Fibroblast of villous mesenchyme (primary cell): ENCODE measurements at regions not wholly inside any gene's neighbourhood (a gene's known extent, or its start where the extent isn't known, plus 50 kb on each side); places are given as distances from the start of the nearest gene placed in this dataset.

Experiments used
- DNase-seq: peaks from one replicate; pipeline ENCODE4 v3.0.0-alpha.2; 2010; ENCODE audit warnings: low read depth
- H3K4me3 ChIP-seq: 2 replicates; pipeline ENCODE4 v1.5.1; 2011; ENCODE audit warnings: low read depth, mild to moderate bottlenecking, low read length
- TF ChIP-seq, protein P1 (sequence below): IDR thresholded peaks from 2 replicates; pipeline ENCODE4 v1.5.1; 2012; ENCODE audit warnings: low read depth, mild to moderate bottlenecking, low read length; ENCODE audit not compliant: insufficient read depth

DNA sequence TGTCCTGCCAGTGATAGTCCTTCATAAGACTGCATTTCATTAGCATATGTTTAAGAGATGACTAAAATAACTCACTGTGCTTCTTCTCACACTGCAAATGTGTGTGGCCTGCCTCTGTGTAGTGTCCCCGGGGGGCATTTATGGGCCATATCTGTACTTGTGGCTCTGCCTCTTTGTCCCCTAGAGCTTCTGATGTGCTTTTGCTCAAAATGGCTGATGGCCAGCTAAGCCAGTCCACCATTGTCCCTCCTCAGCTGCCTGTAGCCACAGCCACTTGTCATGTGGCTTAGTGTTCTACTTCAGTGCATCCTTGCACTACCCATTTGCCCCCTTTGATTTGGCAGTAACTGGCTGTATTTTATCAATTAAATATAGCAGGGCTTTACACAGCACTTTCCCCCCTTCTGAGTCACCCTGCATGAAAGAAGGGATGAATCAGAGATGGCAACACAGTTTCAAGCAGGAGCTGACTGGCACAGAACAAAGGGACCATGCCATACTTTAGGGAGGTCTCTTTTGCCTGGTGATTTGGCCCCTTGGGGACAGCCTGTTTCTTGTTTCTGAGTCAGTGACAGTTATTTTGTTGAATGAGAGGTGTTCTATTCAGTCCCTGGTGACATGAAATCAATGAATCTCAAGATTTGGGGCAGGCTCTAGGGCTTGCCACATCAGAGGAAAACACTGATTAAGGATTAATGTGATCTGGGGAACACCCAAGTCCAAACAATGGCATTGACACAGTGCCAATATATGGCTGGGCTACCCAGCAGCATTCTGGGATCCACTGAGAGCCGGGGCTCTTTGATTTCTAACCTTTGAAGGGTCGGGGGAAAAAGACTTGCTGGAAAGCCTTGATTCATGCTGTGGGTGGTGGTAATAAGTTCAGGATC lies 245.5 kb downstream of the SMARCA2 start:
- H3K4me3 ChIP-seq = no peak overlapping the region
- TF ChIP-seq, protein P1, sequence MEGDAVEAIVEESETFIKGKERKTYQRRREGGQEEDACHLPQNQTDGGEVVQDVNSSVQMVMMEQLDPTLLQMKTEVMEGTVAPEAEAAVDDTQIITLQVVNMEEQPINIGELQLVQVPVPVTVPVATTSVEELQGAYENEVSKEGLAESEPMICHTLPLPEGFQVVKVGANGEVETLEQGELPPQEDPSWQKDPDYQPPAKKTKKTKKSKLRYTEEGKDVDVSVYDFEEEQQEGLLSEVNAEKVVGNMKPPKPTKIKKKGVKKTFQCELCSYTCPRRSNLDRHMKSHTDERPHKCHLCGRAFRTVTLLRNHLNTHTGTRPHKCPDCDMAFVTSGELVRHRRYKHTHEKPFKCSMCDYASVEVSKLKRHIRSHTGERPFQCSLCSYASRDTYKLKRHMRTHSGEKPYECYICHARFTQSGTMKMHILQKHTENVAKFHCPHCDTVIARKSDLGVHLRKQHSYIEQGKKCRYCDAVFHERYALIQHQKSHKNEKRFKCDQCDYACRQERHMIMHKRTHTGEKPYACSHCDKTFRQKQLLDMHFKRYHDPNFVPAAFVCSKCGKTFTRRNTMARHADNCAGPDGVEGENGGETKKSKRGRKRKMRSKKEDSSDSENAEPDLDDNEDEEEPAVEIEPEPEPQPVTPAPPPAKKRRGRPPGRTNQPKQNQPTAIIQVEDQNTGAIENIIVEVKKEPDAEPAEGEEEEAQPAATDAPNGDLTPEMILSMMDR = no peak
- no peak for DNase-seq

DNA sequence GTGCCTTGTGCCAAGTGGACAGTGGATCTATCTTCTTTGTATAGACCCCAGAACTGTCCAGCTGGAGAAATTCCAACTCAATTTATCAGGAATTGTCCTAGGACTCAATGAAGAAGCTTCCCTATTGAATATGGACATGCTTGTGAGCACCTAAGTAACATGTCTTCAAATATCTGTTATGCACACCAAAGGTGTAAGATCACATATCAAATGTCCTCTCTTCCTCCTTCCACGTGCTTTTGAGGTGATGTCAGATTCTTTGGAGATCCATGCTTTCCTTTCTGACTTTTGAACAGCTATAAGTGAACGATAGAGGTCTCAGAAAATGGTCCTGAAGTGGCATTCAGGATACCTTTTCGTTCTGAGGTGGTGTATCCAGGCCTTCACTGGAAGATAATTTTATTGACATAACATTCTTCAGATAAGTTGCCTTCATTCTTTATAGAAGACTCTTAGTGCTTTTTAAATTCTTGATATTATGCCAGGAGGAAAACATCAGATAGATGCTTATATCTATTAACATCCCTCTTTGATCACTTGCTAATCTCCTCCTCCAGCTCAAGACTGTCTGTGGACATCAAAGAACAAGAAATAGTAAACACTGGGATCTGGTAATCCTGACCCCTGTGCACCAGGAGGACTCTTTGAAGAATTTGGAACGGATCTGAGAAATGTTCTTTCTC lies 246.4 kb downstream of the SMARCA2 start:
- TF ChIP-seq, protein P1 = no peak
- no peak overlapping the region for H3K4me3 ChIP-seq
- no peak for DNase-seq

DNA sequence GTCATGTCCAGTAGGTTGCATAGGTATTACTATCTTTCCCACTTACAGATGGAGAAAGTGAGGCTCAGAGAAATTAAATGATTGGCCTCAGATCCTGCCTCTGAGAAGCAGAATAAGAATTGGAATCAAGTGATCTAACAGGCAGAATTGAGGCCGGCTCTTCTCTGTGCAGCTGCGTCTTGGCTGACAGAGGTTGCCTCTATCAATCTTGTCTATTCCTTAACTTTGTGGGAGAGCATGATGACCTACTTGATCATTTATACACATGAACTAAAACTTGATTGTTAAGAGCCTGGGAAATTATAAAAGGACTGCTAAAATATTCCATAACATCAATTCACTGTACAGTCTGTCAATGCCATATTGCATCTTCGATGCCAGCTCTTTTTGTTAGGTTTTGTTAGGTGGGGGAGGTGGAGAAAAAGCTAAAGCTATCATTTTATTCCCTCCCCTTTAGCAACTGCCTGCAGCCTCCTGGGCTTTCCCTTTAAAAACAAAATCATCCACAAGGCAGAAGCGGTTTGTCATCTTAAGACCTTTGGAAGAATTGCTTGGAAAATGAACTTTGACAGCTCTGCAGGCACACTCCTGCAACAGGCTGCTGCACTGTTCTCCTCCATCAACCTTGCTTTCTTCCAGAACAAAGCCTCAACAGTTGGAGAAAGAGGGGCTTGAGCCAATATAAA lies 247.4 kb downstream of the SMARCA2 start:
- DNase-seq = no peak
- no peak overlapping the region for H3K4me3 ChIP-seq
- TF ChIP-seq, protein P1 = no peak

DNA sequence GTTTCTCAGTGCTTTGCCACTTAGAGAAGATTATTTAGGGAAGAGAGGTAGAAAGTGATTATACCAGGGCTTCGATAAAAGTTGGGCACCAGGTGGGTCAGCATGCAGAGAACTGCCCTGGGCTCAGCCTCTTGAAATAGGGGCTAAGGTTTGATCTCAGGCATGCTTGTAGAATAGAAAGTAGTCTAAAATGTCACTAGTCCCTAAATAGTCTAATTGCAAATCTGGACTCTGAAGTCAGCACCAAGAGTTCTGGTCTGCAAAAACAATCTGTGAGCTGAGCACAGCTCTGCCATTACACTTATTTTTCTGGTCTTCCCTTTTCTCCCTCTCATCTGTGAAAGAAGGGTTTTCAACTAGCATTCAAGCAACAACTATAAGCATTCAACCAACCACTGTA lies 248.0 kb downstream of the SMARCA2 start:
- no peak overlapping the region for H3K4me3 ChIP-seq
- no peak for DNase-seq
- TF ChIP-seq, protein P1 = no peak

DNA sequence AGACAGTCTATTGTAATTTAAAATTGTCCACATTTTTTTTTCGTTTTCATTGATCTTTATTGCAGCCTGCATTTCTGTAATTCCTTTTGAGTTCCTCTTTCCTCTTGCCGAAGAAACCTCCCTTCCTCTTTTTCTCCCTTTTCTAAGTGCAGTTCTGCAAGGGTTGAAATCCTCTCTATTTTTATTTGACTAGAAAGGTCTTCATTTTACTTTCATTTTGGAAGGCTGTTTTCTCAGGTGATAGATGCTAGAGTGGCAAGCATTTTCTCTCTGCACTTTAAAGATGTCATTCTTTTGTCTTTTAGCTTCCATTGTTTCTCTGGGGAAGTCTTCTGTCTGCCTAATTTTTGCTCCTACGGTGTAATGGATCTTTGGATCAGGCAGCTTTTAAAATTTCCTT lies 248.5 kb downstream of the SMARCA2 start:
- no peak for DNase-seq
- TF ChIP-seq, protein P1 = no peak
- no peak overlapping the region for H3K4me3 ChIP-seq

DNA sequence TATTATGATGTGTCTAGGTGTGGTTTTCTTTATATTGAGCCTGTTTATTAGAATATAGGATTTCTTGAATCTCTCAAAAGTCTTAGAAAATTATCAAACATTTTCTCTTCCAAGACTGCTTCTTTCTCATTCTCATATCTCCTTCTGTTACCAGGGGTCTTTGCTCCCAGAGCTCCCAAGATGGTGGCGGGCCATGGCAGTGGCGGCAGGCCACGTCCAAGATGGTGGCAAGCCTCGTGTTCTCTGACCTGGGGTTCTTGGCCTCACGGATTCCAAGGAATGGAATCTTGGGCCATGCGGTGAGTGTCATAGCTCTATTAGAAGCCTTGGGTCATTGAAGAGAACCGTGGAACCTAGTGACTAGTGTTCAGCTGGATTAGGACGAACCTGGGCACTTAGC lies 248.9 kb downstream of the SMARCA2 start:
- no peak overlapping the region for H3K4me3 ChIP-seq
- TF ChIP-seq, protein P1 = no peak
- no peak for DNase-seq
